MCF 10A (cell line): ENCODE measurements at regions not wholly inside any gene's neighbourhood (a gene's known extent, or its start where the extent isn't known, plus 50 kb on each side); places are given as distances from the start of the nearest gene placed in this dataset.

Experiments used
- BruUV-seq: library from RNA; stranded (reverse); fragments of 400-500 nt; replicated peaks from 2 replicates; lab custom pipeline; 2021; lab: Mats Ljungman, UMichigan
- CTCF ChIA-PET: fragments of 300-600 bp; sonication (Branson Sonifier 250); formaldehyde crosslinking; extraction: SDS; loops from one replicate; lab custom pipeline; 2021; ENCODE audit warnings: antibody characterized with exemption, inconsistent platforms; lab: Yijun Ruan, JAX
- POLR2A ChIA-PET: fragments of 300-600, 350-650 bp; sonication (Branson Sonifier 250); formaldehyde crosslinking; extraction: SDS; loops from one replicate; lab custom pipeline; 2020; ENCODE audit warnings: antibody characterized with exemption, inconsistent platforms; lab: Yijun Ruan, JAX
- DNase-seq: peaks from one replicate; pipeline ENCODE4 v3.0.0-alpha.2; 2018; ENCODE audit not compliant: unreplicated experiment
- H3K27ac Mint-ChIP-seq: one replicate; pipeline ENCODE4 v1.8.0; 2022; ENCODE audit warnings: mild to moderate bottlenecking, low read depth, mixed read lengths; ENCODE audit not compliant: unreplicated experiment
- H3K27me3 Mint-ChIP-seq: one replicate; pipeline ENCODE4 v1.8.0; 2022; ENCODE audit warnings: mixed read lengths; ENCODE audit not compliant: insufficient read depth, unreplicated experiment
- H3K36me3 Mint-ChIP-seq: one replicate; pipeline ENCODE4 v1.8.0; 2022; ENCODE audit warnings: mild to moderate bottlenecking, moderate library complexity, mixed read lengths; ENCODE audit not compliant: insufficient read depth, unreplicated experiment
- H3K4me1 Mint-ChIP-seq: one replicate; pipeline ENCODE4 v1.8.0; 2022; ENCODE audit warnings: mixed read lengths; ENCODE audit not compliant: insufficient read depth, unreplicated experiment
- H3K4me3 Mint-ChIP-seq: one replicate; pipeline ENCODE4 v1.8.0; 2022; ENCODE audit warnings: mild to moderate bottlenecking, moderate library complexity, mixed read lengths; ENCODE audit not compliant: unreplicated experiment
- H3K9me3 Mint-ChIP-seq: one replicate; pipeline ENCODE4 v1.8.0; 2022; ENCODE audit warnings: mixed read lengths; ENCODE audit not compliant: unreplicated experiment
- CTCF ChIP-seq: fragments of 200-600 bp; IDR thresholded peaks from one replicate; pipeline ENCODE4 v1.8.0; 2022; ENCODE audit warnings: antibody characterized with exemption, mild to moderate bottlenecking; ENCODE audit not compliant: unreplicated experiment
- intact Hi-C: fragments of 100-400 bp; cut with micrococcal nuclease; formaldehyde crosslinking; loops from 2 replicates; pipeline ENCODE4 v1.14.1; 2022

GRCh38 chr10:105494944-105495343 is 853.9 kb downstream of the SORCS3 start:
- no peak overlapping the region for H3K27ac Mint-ChIP-seq
- ChIA-PET CTCF (no interaction called here), POLR2A (no interaction called here)
- H3K27me3 Mint-ChIP-seq: no peaks in the 10 kb centered on the region
- intact Hi-C loops: no loop called here
- peaks cover 4% of the 10 kb centered on the region for H3K36me3 Mint-ChIP-seq
- no peak for TF ChIP-seq CTCF
- BruUV-seq: no TSS peak
- DNase-seq: no peak
- H3K4me1 Mint-ChIP-seq: no peaks in the 10 kb centered on the region
- peaks cover 9% of the 10 kb centered on the region for H3K9me3 Mint-ChIP-seq
- H3K4me3 Mint-ChIP-seq: no peak overlapping the region

GRCh38 chr10:105494303-105494702 is 853.2 kb downstream of the SORCS3 start:
- ChIA-PET POLR2A (no interaction called here), CTCF (no interaction called here)
- H3K36me3 Mint-ChIP-seq: peaks cover 4% of the 10 kb centered on the region
- H3K27me3 Mint-ChIP-seq: no peaks in the 10 kb centered on the region
- intact Hi-C loops: no loop called here
- no peak for DNase-seq
- no peak overlapping the region for H3K27ac Mint-ChIP-seq
- H3K9me3 Mint-ChIP-seq: peaks cover 9% of the 10 kb centered on the region
- H3K4me1 Mint-ChIP-seq: no peaks in the 10 kb centered on the region
- H3K4me3 Mint-ChIP-seq: no peak overlapping the region
- no peak for TF ChIP-seq CTCF
- BruUV-seq: no TSS peak

GRCh38 chr10:105473170-105473569 is 832.1 kb downstream of the SORCS3 start:
- peaks cover 23% of the 10 kb centered on the region for H3K9me3 Mint-ChIP-seq
- H3K27me3 Mint-ChIP-seq: no peaks in the 10 kb centered on the region
- ChIA-PET CTCF (no interaction called here), POLR2A (no interaction called here)
- peaks cover 6% of the 10 kb centered on the region for H3K36me3 Mint-ChIP-seq
- H3K4me1 Mint-ChIP-seq: no peaks in the 10 kb centered on the region
- BruUV-seq: no TSS peak
- H3K27ac Mint-ChIP-seq: no peak overlapping the region
- no peak for DNase-seq
- no peak overlapping the region for H3K4me3 Mint-ChIP-seq
- no peak for TF ChIP-seq CTCF
- intact Hi-C loops: no loop called here

- intact Hi-C loops: no loop called here
- Mint-ChIP-seq H3K27me3 (no peaks in the 10 kb centered on the region), H3K27ac (no peak overlapping the region), H3K4me1 (no peaks in the 10 kb centered on the region), H3K9me3 (peaks cover 26% of the 10 kb centered on the region), H3K36me3 (peaks cover 6% of the 10 kb centered on the region), H3K4me3 (no peak overlapping the region)
- ChIA-PET CTCF (no interaction called here), POLR2A (no interaction called here)
- no TSS peak for BruUV-seq
- TF ChIP-seq CTCF: no peak
- DNase-seq: no peak
Observed at GRCh38 chr10:105468759-105469158, 827.7 kb downstream of the SORCS3 start.
